Epithelial cell of esophagus (primary cell): ENCODE measurements at regions not wholly inside any gene's neighbourhood (a gene's known extent, or its start where the extent isn't known, plus 50 kb on each side); places are given as distances from the start of the nearest gene placed in this dataset.
A peak's percentile ranks its signal among the peaks of the same experiment; 100 is the strongest.

Experiments used
- DNase-seq: peaks from one replicate; pipeline ENCODE4 v3.0.0; 2010; ENCODE audit warnings: low read depth
- H3K4me3 ChIP-seq: 2 replicates; pipeline ENCODE4 v1.5.1; 2011; ENCODE audit warnings: mild to moderate bottlenecking, low read length, control low read depth
- CTCF ChIP-seq: IDR thresholded peaks from 2 replicates; pipeline ENCODE4 v1.5.1; 2011; ENCODE audit warnings: low read depth, mild to moderate bottlenecking, low read length, control low read depth, inconsistent platforms; ENCODE audit not compliant: insufficient read depth; ENCODE audit errors: missing control alignments

GRCh38 chr13:89554801-89555200 is 1792.7 kb upstream of the MIR17HG start:
- peak; percentile 23 for DNase-seq
- H3K4me3 ChIP-seq: no peak overlapping the region
- no peak for TF ChIP-seq CTCF

GRCh38 chr13:89565476-89566100 is 1781.9 kb upstream of the MIR17HG start:
- H3K4me3 ChIP-seq: no peak overlapping the region
- no peak for TF ChIP-seq CTCF
- no peak for DNase-seq

GRCh38 chr13:89567025-89567424 is 1780.5 kb upstream of the MIR17HG start:
- DNase-seq: no peak
- TF ChIP-seq CTCF: no peak
- H3K4me3 ChIP-seq: no peak overlapping the region

- no peak overlapping the region for H3K4me3 ChIP-seq
- DNase-seq: peak; percentile 1
- no peak for TF ChIP-seq CTCF
Observed at GRCh38 chr13:89568276-89568675, 1779.2 kb upstream of the MIR17HG start.

GRCh38 chr13:89568746-89569145 is 1778.7 kb upstream of the MIR17HG start:
- DNase-seq: no peak
- TF ChIP-seq CTCF: no peak
- no peak overlapping the region for H3K4me3 ChIP-seq

GRCh38 chr13:89571676-89572075 is 1775.8 kb upstream of the MIR17HG start:
- H3K4me3 ChIP-seq: no peak overlapping the region
- no peak for DNase-seq
- no peak for TF ChIP-seq CTCF

- no peak for DNase-seq
- H3K4me3 ChIP-seq: no peak overlapping the region
- TF ChIP-seq CTCF: no peak
Observed at GRCh38 chr13:89574077-89574476, 1773.4 kb upstream of the MIR17HG start.
